ENCODE measurements at regions not wholly inside any gene's neighbourhood (a gene's known extent, or its start where the extent isn't known, plus 50 kb on each side); places are given as distances from the start of the nearest gene placed in this dataset.
"Not testable (repeated sequence)": the region's sequence is repeated elsewhere in the genome, so short reads cannot be mapped to it uniquely, and the experiment has no call there.

DNA sequence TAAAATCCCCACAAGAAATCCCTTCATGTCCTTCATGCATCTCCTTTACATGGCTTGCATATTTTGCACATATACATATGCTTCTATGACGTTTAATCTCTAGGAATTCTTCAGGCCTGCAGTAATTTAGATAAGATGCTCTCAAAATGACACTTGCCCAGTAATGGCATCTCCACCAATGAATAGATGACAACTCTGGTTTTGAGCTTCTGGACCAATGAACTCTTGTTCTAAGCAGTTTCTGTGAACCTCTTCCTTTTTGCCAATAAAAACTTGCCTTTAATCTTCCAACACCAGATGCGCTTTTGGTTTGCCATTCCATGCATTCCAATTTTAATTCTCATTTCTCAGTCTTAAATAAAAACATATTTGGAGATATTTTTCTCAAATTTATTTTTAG, 189.8 kb upstream of the OLFM3 start:
- Mint-ChIP-seq H3K4me3 (no peak overlapping the region), H3K4me1 (no peaks in the 10 kb centered on the region), H3K27me3 (no peaks in the 10 kb centered on the region), H3K27ac (no peak overlapping the region), H3K9me3 (no peaks in the 10 kb centered on the region)
- ATAC-seq = no peak
- DNase-seq = no peak

DNA sequence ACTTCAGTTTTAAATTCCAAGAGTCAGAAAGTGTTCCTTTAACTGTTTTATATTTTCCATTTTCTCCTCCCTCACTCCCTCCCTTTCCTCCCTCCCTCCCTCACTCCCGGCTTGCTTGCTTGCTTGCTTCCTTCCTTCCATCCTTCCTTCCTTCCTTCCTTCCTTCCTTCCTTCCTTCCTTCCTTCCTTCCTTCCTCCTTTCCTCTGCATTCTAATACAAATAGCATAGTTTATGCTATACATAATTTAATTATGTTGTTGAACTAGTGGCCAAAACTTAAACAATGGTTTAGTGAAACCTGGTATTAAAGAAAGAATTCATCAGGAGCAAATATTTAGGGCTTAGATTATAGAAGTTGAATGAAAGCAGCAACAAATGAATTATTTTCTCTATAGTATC, 188.5 kb upstream of the OLFM3 start:
- Mint-ChIP-seq H3K9me3 (no peaks in the 10 kb centered on the region), H3K27me3 (no peaks in the 10 kb centered on the region), H3K4me3 (no peak overlapping the region), H3K27ac (no peak overlapping the region), H3K4me1 (no peaks in the 10 kb centered on the region)
- no peak for ATAC-seq
- DNase-seq = no peak

DNA sequence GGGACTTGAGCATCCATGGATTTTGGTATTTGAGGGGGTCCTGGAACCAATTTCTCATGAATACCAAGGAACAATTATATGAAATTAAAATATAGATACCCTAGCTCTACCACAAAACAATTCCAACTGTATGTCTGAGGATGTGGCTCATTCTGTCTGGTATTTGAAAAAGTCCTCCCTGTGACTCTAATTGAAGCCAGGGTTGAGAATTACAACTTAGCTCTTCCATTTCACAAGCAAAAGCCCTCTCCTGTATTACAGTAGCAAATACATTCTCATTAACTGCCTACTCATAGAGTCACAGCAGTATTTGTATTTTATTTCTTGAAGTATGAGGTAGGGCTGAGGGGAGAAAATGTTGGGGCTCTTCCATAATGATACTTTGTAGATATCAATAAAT, 187.8 kb upstream of the OLFM3 start:
- no peak for ATAC-seq
- DNase-seq = no peak
- H3K27ac Mint-ChIP-seq = peak overlapping the region in 1 of 2 donors; percentile 9
- H3K9me3 Mint-ChIP-seq = no peaks in the 10 kb centered on the region
- no peaks in the 10 kb centered on the region for H3K27me3 Mint-ChIP-seq
- H3K4me3 Mint-ChIP-seq = no peak overlapping the region
- no peaks in the 10 kb centered on the region for H3K4me1 Mint-ChIP-seq

DNA sequence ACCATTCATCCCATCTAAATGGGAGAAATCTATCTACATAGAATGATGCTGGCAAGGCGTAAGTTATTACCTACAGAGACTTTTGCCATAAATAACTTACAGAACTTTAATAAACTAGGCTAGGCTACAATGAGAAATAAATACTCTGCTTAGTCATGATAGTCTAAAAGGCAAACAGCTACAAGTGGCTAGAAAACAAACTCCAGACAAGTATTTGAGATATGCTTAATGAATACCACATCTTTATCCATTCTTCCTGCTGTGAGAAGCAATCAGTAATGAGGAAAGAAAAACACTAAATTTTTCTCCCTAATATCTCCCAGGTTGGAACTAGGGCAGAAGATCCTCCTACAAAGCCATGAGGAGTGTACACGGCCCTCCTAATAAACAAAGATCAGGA, 187.0 kb upstream of the OLFM3 start:
- no peaks in the 10 kb centered on the region for H3K9me3 Mint-ChIP-seq
- ATAC-seq (no peak), DNase-seq (no peak)
- H3K27me3 Mint-ChIP-seq = no peaks in the 10 kb centered on the region
- H3K27ac Mint-ChIP-seq = no peak overlapping the region
- no peaks in the 10 kb centered on the region for H3K4me1 Mint-ChIP-seq
- H3K4me3 Mint-ChIP-seq = no peak overlapping the region

DNA sequence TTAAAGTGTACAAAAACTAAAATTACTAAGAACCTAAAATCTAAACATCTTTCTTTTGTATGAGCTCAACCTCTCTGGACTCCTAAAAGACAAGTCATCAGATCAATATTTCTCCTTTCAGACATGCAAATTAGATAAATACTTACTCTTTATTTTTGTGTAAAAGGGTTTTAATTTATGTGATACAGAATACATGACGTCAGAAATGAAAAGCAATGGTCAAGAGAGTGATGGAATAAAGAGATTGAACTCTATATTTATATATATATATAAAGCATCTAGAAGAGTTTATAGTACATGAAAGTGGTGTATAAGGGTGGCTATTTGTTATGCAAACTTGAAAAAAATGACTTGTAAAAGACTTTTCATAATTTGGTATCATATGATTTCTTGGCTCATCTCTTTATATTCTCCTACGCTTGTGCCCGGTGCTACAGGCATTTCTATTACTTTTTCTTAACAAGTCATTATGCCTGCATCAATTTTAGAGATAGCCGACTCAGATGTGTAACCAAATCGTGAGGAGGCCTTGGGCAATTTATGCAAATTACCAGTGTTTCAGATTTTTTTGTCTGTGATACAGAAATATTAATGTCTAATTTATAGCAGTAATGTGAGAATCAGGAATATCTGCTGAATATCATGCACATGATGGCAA, 186.0 kb upstream of the OLFM3 start:
- no peak for DNase-seq
- H3K9me3 Mint-ChIP-seq = no peaks in the 10 kb centered on the region
- H3K27me3 Mint-ChIP-seq = no peaks in the 10 kb centered on the region
- no peak overlapping the region for H3K27ac Mint-ChIP-seq
- ATAC-seq = no peak
- H3K4me3 Mint-ChIP-seq = no peak overlapping the region
- no peaks in the 10 kb centered on the region for H3K4me1 Mint-ChIP-seq

DNA sequence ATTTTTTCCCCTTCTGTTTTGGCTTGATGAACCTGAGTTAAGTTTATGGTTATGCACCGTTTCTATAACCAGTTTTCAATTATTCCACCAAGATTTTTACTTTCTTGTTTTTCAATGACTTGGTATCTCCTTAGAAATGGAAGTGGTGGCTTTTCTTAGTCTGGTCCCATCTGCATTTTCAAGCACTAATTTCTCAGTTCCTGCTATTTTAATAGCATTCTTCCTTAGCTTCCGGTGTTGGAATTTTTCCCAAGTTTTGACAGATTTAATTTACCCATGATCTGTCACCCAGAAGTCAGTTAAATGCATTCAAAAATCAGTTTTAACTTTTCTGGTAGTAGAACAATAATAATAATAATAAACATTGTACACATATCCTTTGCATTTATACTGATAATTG, 184.6 kb upstream of the OLFM3 start:
- ATAC-seq (no peak), DNase-seq (no peak)
- no peak overlapping the region for H3K27ac Mint-ChIP-seq
- no peak overlapping the region for H3K4me3 Mint-ChIP-seq
- no peaks in the 10 kb centered on the region for H3K9me3 Mint-ChIP-seq
- H3K4me1 Mint-ChIP-seq = no peaks in the 10 kb centered on the region
- no peaks in the 10 kb centered on the region for H3K27me3 Mint-ChIP-seq

DNA sequence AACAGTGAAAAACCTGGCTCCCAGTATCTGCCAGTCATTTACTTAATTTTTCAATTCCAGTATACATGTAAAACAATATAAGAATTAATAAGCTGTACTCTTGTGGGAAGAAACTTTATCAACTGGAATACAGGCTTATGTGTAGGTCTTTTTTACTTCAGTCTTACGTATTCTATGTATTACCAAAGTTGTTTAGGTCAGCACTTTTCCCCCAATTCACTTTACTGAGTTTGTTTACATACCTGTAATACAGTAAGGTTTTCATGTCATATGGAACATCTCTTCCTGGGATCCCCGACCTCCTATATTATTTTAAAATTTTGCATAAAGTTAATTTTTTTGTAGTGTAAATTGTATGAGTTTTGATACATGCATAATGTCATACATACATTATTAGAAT, 181.8 kb upstream of the OLFM3 start:
- no peaks in the 10 kb centered on the region for H3K9me3 Mint-ChIP-seq
- ATAC-seq (no peak), DNase-seq (no peak)
- H3K4me3 Mint-ChIP-seq = no peak overlapping the region
- no peak overlapping the region for H3K27ac Mint-ChIP-seq
- H3K27me3 Mint-ChIP-seq = no peaks in the 10 kb centered on the region
- H3K4me1 Mint-ChIP-seq = no peaks in the 10 kb centered on the region

DNA sequence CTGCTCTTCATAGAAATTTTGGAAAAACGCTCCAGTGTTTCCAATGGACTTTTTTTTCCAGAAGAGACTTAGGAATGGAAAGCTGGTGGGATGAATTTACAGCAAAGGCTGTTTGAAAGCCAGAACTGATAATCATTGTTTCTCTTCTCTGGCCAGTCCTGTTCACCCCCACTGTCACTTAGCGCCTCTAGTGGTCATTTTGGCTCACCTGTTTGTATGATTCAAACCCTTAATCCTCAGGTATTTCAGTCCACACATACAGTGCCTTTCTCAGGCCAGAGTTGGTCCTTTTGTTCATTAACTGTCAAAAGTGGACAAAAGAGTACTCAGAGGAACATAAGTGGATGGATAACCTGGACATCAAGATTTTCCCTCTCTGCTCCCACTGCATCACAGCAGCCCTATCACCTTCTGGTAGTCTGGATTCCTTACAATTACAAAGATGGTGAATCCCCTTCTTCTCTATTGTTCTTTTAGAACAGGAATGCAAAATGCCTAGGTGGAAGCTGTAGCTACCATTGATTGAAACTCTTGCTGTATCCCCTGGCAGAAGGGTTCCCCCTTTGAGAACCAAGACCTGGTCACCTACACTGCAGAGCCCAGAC, 177.6 kb upstream of the OLFM3 start:
- ATAC-seq (peak; percentile 56), DNase-seq (no peak)
- H3K27me3 Mint-ChIP-seq = no peaks in the 10 kb centered on the region
- H3K4me3 Mint-ChIP-seq = no peak overlapping the region
- no peaks in the 10 kb centered on the region for H3K4me1 Mint-ChIP-seq
- H3K9me3 Mint-ChIP-seq = no peaks in the 10 kb centered on the region
- H3K27ac Mint-ChIP-seq = no peak overlapping the region

DNA sequence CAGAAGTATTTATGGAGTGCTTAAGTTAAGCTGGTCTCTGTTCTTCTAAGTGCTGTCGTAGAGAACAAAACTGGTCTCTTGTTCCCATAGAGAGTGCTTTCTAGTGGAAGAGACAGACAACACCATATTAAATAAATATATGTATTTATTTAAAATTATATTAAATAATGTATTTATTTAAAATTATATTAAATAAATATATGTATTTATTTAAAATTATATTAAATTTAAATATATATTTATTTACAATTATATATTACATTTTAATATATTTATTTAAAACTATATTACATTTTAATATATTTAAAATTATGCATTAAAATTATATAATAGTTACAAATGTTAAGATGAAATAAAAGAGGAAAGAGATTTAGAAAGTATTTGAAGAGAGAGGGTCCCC, 175.5 kb upstream of the OLFM3 start:
- no peak overlapping the region for H3K27ac Mint-ChIP-seq
- no peaks in the 10 kb centered on the region for H3K4me1 Mint-ChIP-seq
- DNase-seq (no peak), ATAC-seq (no peak)
- H3K9me3 Mint-ChIP-seq = no peaks in the 10 kb centered on the region
- H3K27me3 Mint-ChIP-seq = no peaks in the 10 kb centered on the region
- H3K4me3 Mint-ChIP-seq = no peak overlapping the region

DNA sequence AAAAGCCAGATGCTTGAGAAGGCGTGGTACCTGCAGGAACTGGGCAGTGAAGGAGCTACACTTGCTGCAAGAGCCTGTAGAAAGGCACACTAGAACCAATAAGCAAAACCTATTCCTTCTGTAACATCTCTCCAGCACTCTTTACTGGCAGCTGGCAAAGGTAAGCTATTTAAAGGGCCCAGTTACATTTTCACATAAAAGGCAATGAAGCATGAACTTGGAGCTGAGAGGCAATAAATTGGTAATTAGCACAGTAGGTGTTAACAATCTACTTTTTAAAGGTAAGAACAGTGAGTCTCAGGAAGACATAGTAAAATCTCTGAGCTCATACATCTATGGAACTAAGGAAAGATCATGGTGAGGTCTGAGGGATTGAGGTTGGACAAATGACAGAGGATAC, 167.1 kb upstream of the OLFM3 start:
- Mint-ChIP-seq H3K27ac (no peak overlapping the region), H3K4me1 (no peaks in the 10 kb centered on the region), H3K9me3 (no peaks in the 10 kb centered on the region), H3K4me3 (no peak overlapping the region), H3K27me3 (no peaks in the 10 kb centered on the region)
- ATAC-seq (no peak), DNase-seq (no peak)

DNA sequence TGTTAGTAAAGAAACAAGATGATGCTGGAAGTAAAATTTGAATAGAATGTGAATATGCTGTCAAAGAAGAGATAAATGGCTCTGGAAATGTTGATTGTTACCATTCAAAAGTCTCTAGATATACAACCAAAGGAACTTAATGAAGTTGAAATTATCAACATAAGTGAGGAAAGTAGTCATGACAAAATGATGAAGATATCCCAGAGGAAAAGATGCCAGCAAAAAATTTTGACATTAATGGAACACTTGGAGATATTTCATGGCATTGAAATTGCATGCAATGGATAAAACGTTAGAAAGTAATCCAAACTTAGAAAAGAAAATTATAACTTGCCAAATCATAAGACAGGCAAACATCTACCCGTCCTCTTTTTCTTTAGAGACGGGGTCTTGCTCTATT, 154.5 kb upstream of the OLFM3 start:
- Mint-ChIP-seq H3K4me1 (no peaks in the 10 kb centered on the region), H3K9me3 (no peaks in the 10 kb centered on the region), H3K27me3 (no peaks in the 10 kb centered on the region), H3K27ac (no peak overlapping the region), H3K4me3 (no peak overlapping the region)
- DNase-seq (no peak), ATAC-seq (no peak)

DNA sequence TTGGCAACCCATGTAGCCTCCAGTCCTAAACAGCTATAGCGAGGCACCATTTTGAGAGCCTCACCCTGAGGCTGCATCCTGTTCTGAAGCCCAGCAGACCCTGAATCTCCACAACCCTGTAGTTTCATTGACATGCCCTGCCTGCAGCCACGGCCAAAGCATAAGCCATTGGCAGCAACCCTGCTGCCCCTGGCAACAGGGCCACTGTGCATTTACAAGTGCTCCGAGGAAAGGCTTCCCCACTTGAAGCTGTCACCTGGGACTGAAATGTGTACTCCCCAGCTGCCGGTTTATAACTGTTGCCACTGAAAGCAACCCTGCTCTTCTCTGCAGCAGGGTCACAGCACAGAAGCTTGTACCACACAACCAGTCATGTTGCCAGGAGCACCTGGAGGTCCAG, 124.2 kb upstream of the OLFM3 start:
- H3K4me3 Mint-ChIP-seq = no peak overlapping the region
- H3K4me1 Mint-ChIP-seq = no peaks in the 10 kb centered on the region
- no peak for ATAC-seq
- no peak for DNase-seq
- H3K27me3 Mint-ChIP-seq = no peaks in the 10 kb centered on the region
- peaks cover 0 to 9% of the 10 kb centered on the region in 2 donors for H3K9me3 Mint-ChIP-seq
- no peak overlapping the region for H3K27ac Mint-ChIP-seq

DNA sequence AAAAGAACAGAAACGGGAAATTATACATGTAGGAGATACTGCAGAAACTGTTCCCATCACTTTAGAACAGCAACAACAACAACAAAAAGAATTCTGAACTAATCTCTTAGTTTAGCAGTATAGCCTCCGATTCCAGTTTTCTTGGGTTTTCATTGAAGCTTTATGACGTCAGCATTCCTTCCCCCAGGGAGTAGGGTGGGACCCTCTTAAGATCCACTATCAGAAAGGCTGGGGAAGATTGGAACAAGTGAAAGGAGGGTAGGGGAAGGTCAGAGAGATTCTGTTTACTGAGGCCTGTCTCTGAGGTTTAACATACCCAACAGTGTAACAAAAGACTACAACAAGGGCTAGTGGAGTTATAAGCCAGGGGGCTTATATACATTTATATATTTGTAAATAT, 121.4 kb upstream of the OLFM3 start:
- Mint-ChIP-seq H3K27ac (no peak overlapping the region), H3K4me3 (no peak overlapping the region), H3K27me3 (no peaks in the 10 kb centered on the region), H3K9me3 (peaks cover 0 to 9% of the 10 kb centered on the region in 2 donors), H3K4me1 (no peaks in the 10 kb centered on the region)
- ATAC-seq (no peak), DNase-seq (no peak)

DNA sequence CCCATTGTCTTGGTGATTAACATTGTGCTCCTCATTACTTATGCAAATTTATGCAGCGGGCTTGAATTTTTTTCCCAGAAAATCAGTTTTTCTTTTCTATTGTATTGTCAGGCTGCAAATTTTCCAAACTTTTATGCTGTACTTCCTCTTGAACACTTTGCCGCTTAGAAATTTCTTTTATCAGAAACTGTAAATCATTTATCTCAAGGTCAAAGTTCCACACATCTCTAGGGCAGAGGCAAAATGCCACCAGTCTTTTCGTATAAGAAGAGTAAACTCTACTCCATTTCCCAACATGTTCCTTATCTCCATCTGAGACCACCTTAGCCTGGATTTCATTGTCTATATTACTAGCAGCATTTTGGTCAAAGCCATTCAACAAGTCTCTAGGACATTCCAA, 113.9 kb upstream of the OLFM3 start:
- Mint-ChIP-seq H3K27ac (no peak overlapping the region), H3K9me3 (peaks cover 0 to 26% of the 10 kb centered on the region in 2 donors), H3K4me1 (no peaks in the 10 kb centered on the region), H3K27me3 (no peaks in the 10 kb centered on the region), H3K4me3 (no peak overlapping the region)
- ATAC-seq (no peak), DNase-seq (no peak)

DNA sequence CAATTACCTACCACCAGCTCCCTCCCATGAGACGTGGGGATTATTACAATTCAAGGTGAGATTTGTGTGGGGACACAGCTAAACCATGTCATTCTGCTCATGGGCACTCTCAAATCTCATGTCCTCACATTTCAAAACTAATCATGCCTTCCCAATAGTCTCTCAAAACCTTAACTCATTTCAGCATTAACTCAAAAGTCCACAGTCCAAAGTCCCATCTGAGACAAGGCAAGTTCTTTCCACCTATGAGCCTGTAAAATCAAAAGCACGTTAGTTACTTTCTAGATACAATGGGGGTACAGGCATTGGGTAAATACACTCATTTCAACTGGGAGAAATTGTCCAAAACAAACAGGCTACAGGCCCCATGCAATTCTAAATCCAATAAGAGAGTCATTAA, 112.8 kb upstream of the OLFM3 start:
- not testable (repeated sequence) for H3K4me3 Mint-ChIP-seq, H3K4me1 Mint-ChIP-seq, DNase-seq, H3K27me3 Mint-ChIP-seq, H3K27ac Mint-ChIP-seq, ATAC-seq
- peaks cover 0 to 26% of the 10 kb centered on the region in 2 donors for H3K9me3 Mint-ChIP-seq

DNA sequence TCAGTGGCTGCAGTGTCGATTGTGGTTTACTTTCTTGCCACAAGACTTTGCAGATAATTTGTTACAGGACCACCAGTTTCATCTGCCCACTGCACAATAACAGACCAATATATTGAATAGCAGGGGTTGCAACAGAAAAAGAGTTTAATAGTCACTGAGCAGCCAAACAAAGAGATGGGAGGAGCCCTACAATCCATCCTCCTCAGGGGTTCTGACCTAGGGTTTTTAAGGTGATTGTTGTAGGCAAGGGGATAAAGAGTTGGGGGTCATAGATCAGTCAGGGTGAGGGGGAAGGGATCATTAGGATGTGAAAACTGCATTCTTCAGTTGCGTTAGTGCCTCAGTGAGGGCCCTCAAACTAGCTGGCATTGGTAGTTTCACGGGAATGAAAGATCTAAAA, 110.7 kb upstream of the OLFM3 start:
- Mint-ChIP-seq H3K4me3 (no peak overlapping the region), H3K9me3 (peaks cover 0 to 26% of the 10 kb centered on the region in 2 donors), H3K4me1 (no peaks in the 10 kb centered on the region), H3K27me3 (no peaks in the 10 kb centered on the region), H3K27ac (no peak overlapping the region)
- no peak for DNase-seq
- ATAC-seq = no peak

DNA sequence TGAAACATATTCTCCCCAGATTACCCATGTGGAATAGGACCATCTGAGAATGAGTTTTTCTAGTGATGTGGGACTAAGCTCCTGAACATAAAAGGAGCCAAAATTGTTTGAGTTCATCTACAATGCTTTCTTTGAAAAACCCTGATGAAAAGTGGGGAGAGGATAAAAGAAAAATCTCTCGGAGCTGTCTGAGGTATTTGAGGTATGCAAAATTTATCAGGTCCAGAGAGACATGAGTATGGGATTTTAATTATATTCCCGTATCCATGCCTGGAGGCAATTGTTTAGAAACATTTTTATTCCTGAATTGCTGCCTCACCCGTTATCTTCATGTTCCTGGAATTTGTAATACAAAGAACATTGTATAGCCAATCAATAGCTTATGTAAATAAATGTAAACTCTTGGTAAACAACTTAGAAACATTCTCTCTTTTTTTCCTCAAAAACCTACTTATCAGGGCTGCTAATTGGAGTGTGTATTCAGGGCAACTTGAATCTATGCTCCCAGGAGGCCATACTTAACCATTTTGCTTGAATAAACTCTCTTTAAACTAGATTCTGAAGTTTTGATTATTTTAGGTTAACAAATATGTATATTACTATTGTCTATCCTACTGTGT, 109.3 kb upstream of the OLFM3 start:
- Mint-ChIP-seq H3K4me1 (no peaks in the 10 kb centered on the region), H3K27me3 (no peaks in the 10 kb centered on the region), H3K9me3 (peaks cover 0 to 25% of the 10 kb centered on the region in 2 donors), H3K4me3 (no peak overlapping the region), H3K27ac (no peak overlapping the region)
- ATAC-seq (no peak), DNase-seq (no peak)
